IMR-90 (cell line): ENCODE measurements at regions not wholly inside any gene's neighbourhood (a gene's known extent, or its start where the extent isn't known, plus 50 kb on each side); places are given as distances from the start of the nearest gene placed in this dataset.

Experiments used
- CTCF ChIP-seq: conservative IDR thresholded peaks from 2 replicates; pipeline ENCODE4 v1.5.1; 2012; ENCODE audit warnings: mild to moderate bottlenecking, low read depth, low read length, improper control_type of control experiment
- FOS ChIP-seq: fragments of 150-350 bp; IDR thresholded peaks from 2 replicates; pipeline ENCODE4 v1.6.1; 2016; ENCODE audit warnings: low read depth, low read length
- MXI1 ChIP-seq: IDR thresholded peaks from 2 replicates; pipeline ENCODE4 v1.6.1; 2012; ENCODE audit warnings: low read depth, mild to moderate bottlenecking, low read length, moderate library complexity, borderline replicate concordance
- POLR2A ChIP-seq: IDR thresholded peaks from 2 replicates; pipeline ENCODE4 v1.6.1; 2012; ENCODE audit warnings: mild to moderate bottlenecking, low read depth, low read length
- RAD21 ChIP-seq: IDR thresholded peaks from 2 replicates; pipeline ENCODE4 v1.6.1; 2012; ENCODE audit warnings: low read length, improper control_type of control experiment

- TF ChIP-seq POLR2A (no peak), FOS (no peak), CTCF (no peak), RAD21 (no peak), MXI1 (no peak)
Observed at GRCh38 chr6:90982581-90982980, 395.7 kb upstream of the MAP3K7 start.
